ENCODE measurements at regions not wholly inside any gene's neighbourhood (a gene's known extent, or its start where the extent isn't known, plus 50 kb on each side); places are given as distances from the start of the nearest gene placed in this dataset.
"Not testable (repeated sequence)": the region's sequence is repeated elsewhere in the genome, so short reads cannot be mapped to it uniquely, and the experiment has no call there.

GRCh38 chr9:88596376-88596775 lies 61.4 kb downstream of the NXNL2 start:
- no peaks in the 10 kb centered on the region for H3K27me3 ChIP-seq (ENCODE audit: control insufficient read depth, insufficient read depth, low read length)
- H3K4me3 ChIP-seq (ENCODE audit: low read depth, low read length), result no peak overlapping the region
- no peak for DNase-seq (ENCODE audit: low read depth in 4 of 6, low spot score in 6 of 6)
- H3K27ac ChIP-seq (ENCODE audit: low read depth, low read length), result no peak overlapping the region
- 69% methylated on average over 5 of the region's 5 CpGs for WGBS (ENCODE audit: insufficient coverage)
- H3K9me3 ChIP-seq (ENCODE audit: control insufficient read depth, insufficient read depth, low read length), result no peaks in the 10 kb centered on the region
- H3K4me1 ChIP-seq (ENCODE audit: control insufficient read depth, insufficient read depth, low read length), result no peaks in the 10 kb centered on the region
- no peaks in the 10 kb centered on the region for H3K36me3 ChIP-seq (ENCODE audit: control insufficient read depth, insufficient read depth, low read length)

GRCh38 chr9:88604836-88605511 lies 70.0 kb downstream of the NXNL2 start:
- Histone ChIP-seq H3K36me3 (ENCODE audit: control insufficient read depth, insufficient read depth, low read length) (no peaks in the 10 kb centered on the region), H3K4me1 (ENCODE audit: control insufficient read depth, insufficient read depth, low read length) (no peaks in the 10 kb centered on the region), H3K9me3 (ENCODE audit: control insufficient read depth, insufficient read depth, low read length) (no peaks in the 10 kb centered on the region), H3K27me3 (ENCODE audit: control insufficient read depth, insufficient read depth, low read length) (no peaks in the 10 kb centered on the region), H3K27ac (ENCODE audit: low read depth, low read length) (no peak overlapping the region), H3K4me3 (ENCODE audit: low read depth, low read length) (no peak overlapping the region)
- DNase-seq (ENCODE audit: low read depth in 4 of 6, low spot score in 6 of 6), result no peak
- 75% methylated on average over 3 of the region's 3 CpGs for WGBS (ENCODE audit: insufficient coverage)

GRCh38 chr9:88605512-88606362 lies 70.8 kb downstream of the NXNL2 start:
- WGBS (ENCODE audit: insufficient coverage), result 64% methylated on average over 3 of the region's 8 CpGs
- Histone ChIP-seq H3K9me3 (ENCODE audit: control insufficient read depth, insufficient read depth, low read length) (no peaks in the 10 kb centered on the region), H3K27me3 (ENCODE audit: control insufficient read depth, insufficient read depth, low read length) (no peaks in the 10 kb centered on the region), H3K27ac (ENCODE audit: low read depth, low read length) (no peak overlapping the region), H3K4me1 (ENCODE audit: control insufficient read depth, insufficient read depth, low read length) (no peaks in the 10 kb centered on the region), H3K4me3 (ENCODE audit: low read depth, low read length) (no peak overlapping the region), H3K36me3 (ENCODE audit: control insufficient read depth, insufficient read depth, low read length) (no peaks in the 10 kb centered on the region)
- peak in 2 of 6 donors; percentile 38 to 47 for DNase-seq (ENCODE audit: low read depth in 4 of 6, low spot score in 6 of 6)

GRCh38 chr9:88614359-88614758 lies 79.4 kb downstream of the NXNL2 start:
- Histone ChIP-seq H3K27me3 (ENCODE audit: control insufficient read depth, insufficient read depth, low read length) (no peaks in the 10 kb centered on the region), H3K36me3 (ENCODE audit: control insufficient read depth, insufficient read depth, low read length) (no peaks in the 10 kb centered on the region), H3K9me3 (ENCODE audit: control insufficient read depth, insufficient read depth, low read length) (peaks cover 10% of the 10 kb centered on the region), H3K4me3 (ENCODE audit: low read depth, low read length) (no peak overlapping the region), H3K27ac (ENCODE audit: low read depth, low read length) (no peak overlapping the region), H3K4me1 (ENCODE audit: control insufficient read depth, insufficient read depth, low read length) (no peaks in the 10 kb centered on the region)
- no CpG with 5 or more reads among the region's 3 CpGs for WGBS (ENCODE audit: insufficient coverage)
- DNase-seq (ENCODE audit: low read depth in 4 of 6, low spot score in 6 of 6), result no peak

GRCh38 chr9:88623698-88624097 lies 88.7 kb downstream of the NXNL2 start:
- no peak for DNase-seq (ENCODE audit: low read depth in 4 of 6, low spot score in 6 of 6)
- Histone ChIP-seq H3K9me3 (ENCODE audit: control insufficient read depth, insufficient read depth, low read length) (no peaks in the 10 kb centered on the region), H3K27ac (ENCODE audit: low read depth, low read length) (no peak overlapping the region), H3K36me3 (ENCODE audit: control insufficient read depth, insufficient read depth, low read length) (no peaks in the 10 kb centered on the region), H3K4me3 (ENCODE audit: low read depth, low read length) (no peak overlapping the region), H3K4me1 (ENCODE audit: control insufficient read depth, insufficient read depth, low read length) (no peaks in the 10 kb centered on the region), H3K27me3 (ENCODE audit: control insufficient read depth, insufficient read depth, low read length) (no peaks in the 10 kb centered on the region)

GRCh38 chr9:88628114-88628513 lies 93.1 kb downstream of the NXNL2 start:
- Histone ChIP-seq H3K36me3 (ENCODE audit: control insufficient read depth, insufficient read depth, low read length) (no peaks in the 10 kb centered on the region), H3K9me3 (ENCODE audit: control insufficient read depth, insufficient read depth, low read length) (no peaks in the 10 kb centered on the region), H3K27me3 (ENCODE audit: control insufficient read depth, insufficient read depth, low read length) (no peaks in the 10 kb centered on the region), H3K27ac (ENCODE audit: low read depth, low read length) (no peak overlapping the region), H3K4me1 (ENCODE audit: control insufficient read depth, insufficient read depth, low read length) (no peaks in the 10 kb centered on the region), H3K4me3 (ENCODE audit: low read depth, low read length) (no peak overlapping the region)
- DNase-seq (ENCODE audit: low read depth in 4 of 6, low spot score in 6 of 6), result no peak
- WGBS (ENCODE audit: insufficient coverage), result no CpG with 5 or more reads among the region's 2 CpGs

GRCh38 chr9:88628811-88629210 lies 93.8 kb downstream of the NXNL2 start:
- Histone ChIP-seq H3K9me3 (ENCODE audit: control insufficient read depth, insufficient read depth, low read length) (no peaks in the 10 kb centered on the region), H3K4me1 (ENCODE audit: control insufficient read depth, insufficient read depth, low read length) (no peaks in the 10 kb centered on the region), H3K27me3 (ENCODE audit: control insufficient read depth, insufficient read depth, low read length) (no peaks in the 10 kb centered on the region), H3K27ac (ENCODE audit: low read depth, low read length) (no peak overlapping the region), H3K36me3 (ENCODE audit: control insufficient read depth, insufficient read depth, low read length) (no peaks in the 10 kb centered on the region), H3K4me3 (ENCODE audit: low read depth, low read length) (no peak overlapping the region)
- no peak for DNase-seq (ENCODE audit: low read depth in 4 of 6, low spot score in 6 of 6)

GRCh38 chr9:88630574-88630973 lies 95.6 kb downstream of the NXNL2 start:
- not testable (repeated sequence) for H3K9me3 ChIP-seq (ENCODE audit: control insufficient read depth, insufficient read depth, low read length); H3K4me1 ChIP-seq (ENCODE audit: control insufficient read depth, insufficient read depth, low read length); H3K27me3 ChIP-seq (ENCODE audit: control insufficient read depth, insufficient read depth, low read length); H3K4me3 ChIP-seq (ENCODE audit: low read depth, low read length); H3K36me3 ChIP-seq (ENCODE audit: control insufficient read depth, insufficient read depth, low read length); H3K27ac ChIP-seq (ENCODE audit: low read depth, low read length); DNase-seq (ENCODE audit: low read depth in 4 of 6, low spot score in 6 of 6)
- no CpG with 5 or more reads among the region's 3 CpGs for WGBS (ENCODE audit: insufficient coverage)

GRCh38 chr9:88635151-88635550 lies 100.2 kb downstream of the NXNL2 start:
- no peaks in the 10 kb centered on the region for H3K9me3 ChIP-seq (ENCODE audit: control insufficient read depth, insufficient read depth, low read length)
- H3K36me3 ChIP-seq (ENCODE audit: control insufficient read depth, insufficient read depth, low read length), result no peaks in the 10 kb centered on the region
- no peaks in the 10 kb centered on the region for H3K27me3 ChIP-seq (ENCODE audit: control insufficient read depth, insufficient read depth, low read length)
- no peaks in the 10 kb centered on the region for H3K4me1 ChIP-seq (ENCODE audit: control insufficient read depth, insufficient read depth, low read length)
- DNase-seq (ENCODE audit: low read depth in 4 of 6, low spot score in 6 of 6), result peak in 1 of 6 donors; percentile 53
- H3K27ac ChIP-seq (ENCODE audit: low read depth, low read length), result no peak overlapping the region
- no peak overlapping the region for H3K4me3 ChIP-seq (ENCODE audit: low read depth, low read length)

Data from spinal cord (tissue), 9 donors.